HG02884 (cell line): ENCODE measurements at regions not wholly inside any gene's neighbourhood (a gene's known extent, or its start where the extent isn't known, plus 50 kb on each side); places are given as distances from the start of the nearest gene placed in this dataset.
"Not testable (repeated sequence)": the region's sequence is repeated elsewhere in the genome, so short reads cannot be mapped to it uniquely, and the experiment has no call there.

Experiments used
- ATAC-seq: cut with Tn5 transposase; IDR thresholded peaks from one replicate; pipeline ENCODE4 v1.9.1; 2021; ENCODE audit warnings: mild to moderate bottlenecking, moderate library complexity; ENCODE audit not compliant: unreplicated experiment

- ATAC-seq: no peak
Observed at GRCh38 chr14:82766123-82766522, 1232.5 kb upstream of the SEL1L start.

DNA sequence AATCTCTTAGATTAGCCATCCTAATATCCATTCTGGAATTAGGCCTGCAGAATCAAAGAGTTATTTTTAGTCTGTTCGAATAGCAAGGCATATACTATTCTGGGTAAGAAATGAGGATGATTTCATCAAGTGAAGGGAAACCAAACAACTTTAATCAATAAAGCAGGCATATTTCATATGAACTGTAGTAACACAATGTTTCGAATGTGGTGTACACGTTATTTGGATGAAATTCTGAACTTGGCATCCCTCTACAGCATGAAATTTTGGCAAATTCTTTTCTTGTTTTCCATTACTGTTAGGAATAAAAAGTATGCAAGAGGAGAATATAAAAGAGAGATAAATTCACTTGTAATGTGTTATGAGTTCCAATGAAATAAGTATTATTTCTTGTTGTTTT, 1233.3 kb upstream of the SEL1L start:
- no peak for ATAC-seq

- no peak for ATAC-seq
Observed at GRCh38 chr14:82776958-82777357, 1243.3 kb upstream of the SEL1L start.

GRCh38 chr14:82778008-82778590, 1244.4 kb upstream of the SEL1L start:
- ATAC-seq: no peak

DNA sequence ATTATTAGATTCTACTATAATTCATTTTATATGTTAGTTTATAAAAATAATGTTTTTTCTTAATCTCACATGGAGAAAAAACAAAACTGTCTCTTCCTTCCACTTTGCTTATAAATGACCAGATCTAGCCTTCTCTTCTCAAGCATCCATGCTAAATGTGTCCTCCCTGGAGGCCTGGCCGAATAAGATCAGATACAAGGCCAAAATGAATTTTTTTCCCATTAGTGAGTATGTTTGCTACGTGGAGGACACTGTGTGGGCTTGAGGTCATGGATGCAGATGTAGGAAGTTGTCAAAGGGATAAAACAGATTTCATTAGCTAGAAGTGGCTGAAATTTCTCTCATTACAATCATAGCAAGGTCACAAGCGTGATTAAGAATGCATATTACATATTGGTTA, 1244.9 kb upstream of the SEL1L start:
- no peak for ATAC-seq

GRCh38 chr14:82779301-82779700, 1245.6 kb upstream of the SEL1L start:
- ATAC-seq: no peak

DNA sequence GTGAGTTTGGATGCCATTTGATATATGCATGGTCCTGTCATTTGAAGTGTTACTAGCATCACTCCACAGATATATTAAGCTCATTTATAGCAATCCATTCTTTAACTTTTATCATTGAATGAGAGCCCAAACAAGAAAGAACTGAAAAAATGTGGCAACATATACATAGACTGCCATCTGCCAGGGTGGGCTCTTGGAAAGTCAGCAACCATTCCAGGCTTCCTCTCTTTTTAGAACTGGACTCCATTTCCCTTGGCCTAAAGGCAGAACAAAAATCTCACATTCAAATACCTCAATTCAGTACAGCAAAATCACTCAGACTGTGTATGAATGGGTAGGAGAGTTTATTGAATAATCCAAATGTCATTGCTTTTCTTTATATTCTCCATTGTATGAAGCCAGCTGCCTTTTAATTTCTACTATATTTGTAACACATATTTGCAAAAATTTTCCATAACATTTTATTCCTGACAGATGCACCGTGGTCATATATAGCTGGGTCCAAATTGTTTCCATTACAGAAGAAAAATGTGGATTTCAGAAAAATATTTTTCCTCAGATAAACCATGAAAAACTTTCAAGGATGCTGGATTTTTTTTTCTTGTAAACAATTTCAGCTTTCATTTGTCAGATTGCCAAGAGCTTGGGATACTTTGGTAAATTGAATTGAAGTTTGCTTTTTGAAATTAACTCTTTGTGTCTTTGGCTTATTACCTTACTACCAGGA, 1252.3 kb upstream of the SEL1L start:
- ATAC-seq: no peak

GRCh38 chr14:82786483-82786880, 1252.8 kb upstream of the SEL1L start:
- no peak for ATAC-seq

GRCh38 chr14:82796086-82796485, 1262.4 kb upstream of the SEL1L start:
- ATAC-seq: no peak

DNA sequence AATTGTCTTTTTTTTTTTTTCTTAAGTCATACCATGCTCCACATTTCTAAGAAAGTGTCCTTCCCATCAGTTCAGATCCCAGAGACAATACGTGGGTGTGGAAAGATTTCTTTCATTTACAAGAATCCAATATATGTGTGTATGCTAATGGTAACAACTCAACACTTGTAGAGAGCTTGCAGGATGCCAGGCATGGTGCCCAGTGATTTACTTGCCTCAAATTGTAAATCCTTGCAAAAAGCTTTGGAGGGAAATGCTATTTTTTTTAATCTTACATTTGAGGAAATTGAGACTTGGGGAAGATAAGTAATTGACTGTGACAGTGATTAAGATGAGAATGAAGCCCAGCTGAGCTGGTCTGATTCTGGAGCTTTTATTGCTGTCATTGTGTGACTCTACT, 1264.6 kb upstream of the SEL1L start:
- no peak for ATAC-seq

DNA sequence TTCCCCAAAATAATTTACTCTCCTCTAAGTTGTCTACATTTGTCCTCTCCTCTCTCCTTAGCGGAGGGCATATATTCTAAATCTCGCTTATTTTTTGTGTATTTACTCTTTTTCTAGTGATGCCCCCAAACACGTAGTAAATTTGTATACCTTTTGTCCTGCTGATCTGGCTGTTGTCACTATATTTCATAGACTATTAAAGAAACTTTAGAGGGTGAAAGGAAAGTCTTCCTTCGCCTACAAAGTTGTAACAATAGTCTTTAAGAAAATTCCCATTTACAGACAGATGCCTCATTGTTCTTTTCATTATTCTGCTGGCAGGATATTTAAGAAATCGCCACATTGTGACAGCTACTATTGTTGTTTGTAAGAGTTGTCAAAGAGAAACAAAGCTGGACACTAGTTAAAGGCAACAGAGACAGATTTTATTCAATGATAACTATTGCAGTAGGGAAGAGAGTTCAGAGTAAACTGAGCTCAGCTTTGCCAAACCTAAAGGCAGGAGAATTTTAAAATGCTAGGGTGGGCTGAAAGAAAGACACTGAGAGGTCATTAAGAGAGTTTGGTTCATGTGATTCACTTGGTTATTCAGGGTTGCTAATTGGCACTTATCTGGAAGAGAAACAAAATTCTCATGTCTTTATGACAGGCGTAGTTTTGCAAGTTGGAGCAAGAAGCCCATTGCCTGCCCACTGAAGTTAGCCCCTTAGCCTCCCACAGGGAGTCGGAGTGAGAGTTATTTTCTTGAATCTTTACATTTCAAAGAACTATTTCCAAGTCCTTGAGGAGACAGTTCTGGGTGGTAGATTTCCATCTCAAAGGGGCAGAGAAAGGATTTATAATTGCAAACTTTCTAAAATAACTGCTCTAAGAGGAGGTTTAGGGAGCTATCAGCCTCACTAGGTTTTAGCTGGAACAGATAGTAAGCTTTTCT, 1272.5 kb upstream of the SEL1L start:
- ATAC-seq: no peak

DNA sequence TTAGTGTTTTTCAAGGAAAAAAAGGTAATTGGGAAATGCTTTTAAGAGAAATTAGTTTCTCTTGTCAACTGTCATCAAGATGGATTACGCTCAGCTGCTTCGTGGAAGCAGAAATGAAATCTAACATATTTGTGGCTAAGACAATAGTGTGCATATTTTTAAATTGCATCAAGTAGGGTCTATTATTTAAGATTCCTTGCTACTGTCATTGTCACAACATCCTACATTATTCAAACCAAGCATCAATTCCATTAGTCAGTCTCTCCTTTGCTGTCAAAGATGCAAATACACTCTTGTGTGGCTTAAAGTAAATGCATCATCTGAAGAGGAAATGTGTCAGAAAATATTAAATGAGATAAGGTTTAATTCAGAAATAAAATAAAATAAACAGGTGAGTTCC, 1277.6 kb upstream of the SEL1L start:
- ATAC-seq: no peak

GRCh38 chr14:82814339-82814738, 1280.7 kb upstream of the SEL1L start:
- ATAC-seq: not testable (repeated sequence)

DNA sequence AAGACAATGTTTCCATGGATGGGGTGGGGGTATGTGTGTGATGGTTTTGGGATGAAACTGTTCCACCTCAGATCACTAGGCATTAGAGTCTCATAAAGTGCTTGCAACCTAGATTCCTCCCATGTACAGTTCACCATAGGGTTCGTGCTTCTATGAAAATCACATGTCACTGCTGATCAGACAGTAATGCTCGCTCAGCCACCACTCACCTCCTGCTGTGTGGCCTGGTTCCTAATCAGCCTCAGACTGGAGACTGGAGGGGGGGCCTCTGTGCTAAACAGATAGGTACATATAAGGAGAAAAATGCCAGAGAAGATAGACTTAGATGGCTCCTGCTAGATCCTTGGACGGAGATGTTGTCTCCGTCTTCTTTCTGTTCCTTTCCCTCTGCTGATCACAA, 1296.9 kb upstream of the SEL1L start:
- ATAC-seq: no peak

DNA sequence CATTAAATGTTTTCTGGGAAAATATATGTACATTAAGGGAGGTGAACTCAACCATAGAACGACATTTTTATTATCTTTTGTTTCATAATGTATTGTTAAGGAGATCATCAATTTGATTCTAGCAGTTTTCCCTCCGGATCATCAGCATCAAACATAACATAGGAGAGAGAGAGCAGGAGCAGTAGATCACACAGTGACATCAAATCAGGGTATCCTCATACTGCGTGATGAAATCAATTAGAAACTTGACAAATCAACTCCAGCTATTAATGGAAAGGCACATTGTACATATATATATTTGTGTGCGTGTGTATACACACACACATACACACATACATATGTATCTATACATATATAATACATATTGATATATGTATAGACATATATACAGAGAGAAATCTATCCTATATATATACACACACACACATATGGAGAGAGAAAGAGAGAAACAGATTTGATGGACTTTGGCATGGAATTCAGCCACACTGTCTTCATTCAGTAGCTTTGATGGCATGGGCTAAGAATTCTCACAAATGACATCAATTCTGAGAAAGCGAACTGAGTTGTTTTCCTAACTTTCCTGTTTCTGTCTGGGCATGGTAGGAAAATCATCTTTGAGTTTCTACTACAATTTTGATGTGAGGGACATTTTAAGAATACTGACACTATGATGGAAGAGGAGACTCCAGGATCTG, 1302.8 kb upstream of the SEL1L start:
- ATAC-seq: no peak

GRCh38 chr14:82837611-82838140, 1304.0 kb upstream of the SEL1L start:
- no peak for ATAC-seq

- ATAC-seq: no peak
Observed at GRCh38 chr14:82850576-82850975, 1316.9 kb upstream of the SEL1L start.

DNA sequence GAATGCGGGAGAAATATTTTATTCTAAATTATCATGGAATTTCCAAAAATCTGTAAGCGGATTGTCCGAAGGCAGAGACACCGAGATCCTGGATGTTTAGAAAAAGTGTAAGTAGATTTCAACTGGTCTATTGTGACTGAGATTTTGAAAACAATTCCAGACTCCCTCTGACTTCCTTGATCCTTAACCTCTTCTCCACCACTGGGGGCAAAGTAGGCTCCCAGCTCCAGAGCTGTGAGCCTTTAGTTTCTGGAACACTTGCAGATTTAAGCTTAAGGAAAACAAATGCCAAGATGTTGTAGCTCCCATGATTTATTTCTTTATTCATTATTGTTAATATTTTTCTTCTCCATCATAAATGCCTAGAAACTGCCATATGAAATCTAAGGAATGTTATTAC, 1320.5 kb upstream of the SEL1L start:
- ATAC-seq: no peak

DNA sequence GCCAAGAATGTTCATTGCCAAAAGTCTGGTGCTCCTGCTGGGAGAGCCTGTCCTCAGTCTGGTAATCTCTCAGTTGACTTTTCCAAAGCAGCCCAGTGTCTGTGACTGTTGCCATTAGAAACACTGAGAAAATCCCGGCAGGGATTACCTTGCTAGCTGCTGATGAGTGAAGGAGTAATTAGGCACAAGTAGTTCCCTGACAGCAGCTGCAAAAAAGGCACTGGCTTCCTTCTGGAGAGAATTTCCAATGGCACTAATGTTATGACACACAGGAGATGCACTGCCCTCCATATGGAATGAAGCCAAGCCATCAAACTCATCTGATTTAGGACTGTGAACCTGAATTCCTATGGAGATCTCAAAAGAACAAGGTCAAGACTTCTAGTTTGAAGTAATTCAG, 1321.2 kb upstream of the SEL1L start:
- no peak for ATAC-seq

DNA sequence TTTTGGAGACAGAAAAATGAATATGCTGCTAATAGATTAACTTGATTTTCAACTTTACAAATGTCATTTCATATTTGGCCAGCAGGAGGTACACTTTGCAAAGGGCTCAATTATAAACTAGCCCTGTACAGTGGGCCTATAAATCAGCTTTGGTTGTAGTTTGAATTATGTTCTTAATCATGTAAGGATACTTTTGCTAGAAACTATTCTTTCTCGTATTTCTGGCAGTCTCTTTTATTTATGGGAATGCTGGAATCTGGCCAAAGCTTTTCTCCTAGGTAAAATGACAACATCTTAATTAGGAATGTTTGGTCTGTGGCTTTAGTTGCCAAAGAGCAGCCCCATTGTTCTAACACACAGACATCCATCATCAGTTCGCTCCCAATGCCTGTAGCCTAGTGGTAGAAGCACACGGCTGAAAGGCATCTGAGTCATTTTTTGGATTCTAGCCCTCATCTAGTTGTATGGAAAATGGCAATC, 1322.3 kb upstream of the SEL1L start:
- ATAC-seq: no peak

DNA sequence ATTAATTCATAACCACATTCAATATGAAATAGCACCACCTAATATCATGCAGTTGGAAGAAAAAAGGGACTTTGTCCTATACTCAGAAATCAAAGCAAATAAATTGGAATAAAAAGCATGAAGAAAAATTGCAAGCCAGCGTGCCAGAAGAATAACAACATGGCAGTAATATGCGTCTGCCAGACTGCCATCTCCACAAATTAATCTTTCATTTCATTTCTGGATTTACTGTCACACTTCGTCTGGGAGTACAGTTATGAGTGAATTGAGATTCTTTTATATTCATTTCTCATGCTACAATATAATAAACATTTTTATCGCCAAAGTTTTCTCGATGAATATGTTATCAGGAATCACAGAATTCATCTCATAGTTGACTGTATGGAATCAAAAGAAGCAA, 1327.7 kb upstream of the SEL1L start:
- no peak for ATAC-seq
